ENCODE measurements at regions not wholly inside any gene's neighbourhood (a gene's known extent, or its start where the extent isn't known, plus 50 kb on each side); places are given as distances from the start of the nearest gene placed in this dataset.

DNA sequence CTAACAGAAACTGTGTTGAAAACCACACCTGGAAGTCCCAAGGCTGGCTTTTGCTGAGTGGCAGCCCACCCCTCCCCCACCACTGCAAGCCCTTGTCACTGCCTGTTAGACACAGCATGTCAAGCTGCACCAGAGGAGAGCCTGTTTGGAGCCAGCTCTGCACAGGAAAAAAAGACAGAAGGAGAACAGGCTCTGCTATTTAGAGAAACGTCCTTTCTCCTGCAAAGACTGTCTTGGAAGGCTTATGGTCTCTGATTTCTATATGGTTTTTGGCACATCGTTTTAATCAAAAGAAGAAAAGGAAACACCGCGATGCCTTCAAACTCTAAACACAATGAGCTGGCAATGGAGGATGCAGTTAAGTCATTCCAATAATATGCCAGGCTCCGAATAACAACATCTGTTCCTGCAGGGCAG, 275.5 kb downstream of the MAP2K4 start:
- DNase-seq, result no peak

DNA sequence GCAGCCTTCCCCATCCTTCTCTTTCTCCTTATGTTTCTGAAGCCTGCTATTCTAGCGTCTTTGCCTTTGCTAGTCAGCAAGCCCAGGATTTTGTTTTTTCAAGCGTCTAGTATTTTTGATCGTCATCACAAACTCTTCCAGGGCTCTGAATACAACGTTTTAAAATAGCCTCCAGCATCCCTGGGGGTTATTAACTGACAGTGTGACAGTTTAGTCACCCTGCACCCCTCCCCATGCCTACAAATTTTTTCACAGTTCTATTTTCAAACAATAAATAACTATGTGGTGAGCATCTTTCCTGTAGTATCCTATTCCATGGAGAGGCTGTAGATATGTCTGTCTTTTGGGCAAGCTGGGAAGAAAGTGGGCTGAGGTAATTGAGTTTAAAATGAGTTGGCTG, 280.9 kb downstream of the MAP2K4 start:
- no peak for DNase-seq

DNA sequence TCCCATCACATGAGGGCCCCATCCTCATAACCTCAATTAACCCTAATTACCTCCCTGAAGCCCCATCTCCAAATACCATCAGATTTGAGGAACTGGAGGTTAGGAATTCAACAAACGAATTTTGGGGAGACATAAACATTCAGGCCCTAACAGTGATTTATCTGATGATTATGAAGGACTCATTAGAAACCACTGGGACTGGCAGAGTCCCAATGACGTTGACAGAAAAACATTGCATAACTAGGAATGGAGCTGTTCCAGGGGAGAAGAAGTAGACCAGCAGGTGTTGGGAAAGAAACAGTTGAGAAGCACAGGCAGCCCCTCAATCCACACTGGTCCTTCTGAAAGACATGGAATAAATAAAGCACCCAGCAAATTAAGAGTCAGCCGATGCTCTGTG, 282.0 kb downstream of the MAP2K4 start:
- DNase-seq, result no peak

DNA sequence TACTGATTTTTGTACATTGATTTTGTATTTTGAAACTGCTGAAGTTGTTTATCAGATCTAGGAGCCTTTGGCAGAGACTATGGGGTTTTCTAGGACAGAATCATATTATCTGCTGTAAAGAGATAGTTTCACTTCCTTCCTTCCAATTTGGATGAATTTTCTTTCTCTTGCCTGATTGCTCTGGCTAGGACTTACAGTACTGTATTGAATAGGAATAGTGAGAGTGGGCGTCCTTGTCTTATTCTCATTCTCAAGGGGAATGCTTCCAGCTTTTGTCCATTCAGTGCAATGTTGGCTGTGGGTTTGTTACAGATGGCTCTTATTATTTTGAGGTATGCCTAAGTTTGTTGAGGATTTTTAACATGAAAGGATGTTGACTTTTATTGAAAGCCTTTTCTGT, 290.1 kb downstream of the MAP2K4 start:
- DNase-seq, result no peak

DNA sequence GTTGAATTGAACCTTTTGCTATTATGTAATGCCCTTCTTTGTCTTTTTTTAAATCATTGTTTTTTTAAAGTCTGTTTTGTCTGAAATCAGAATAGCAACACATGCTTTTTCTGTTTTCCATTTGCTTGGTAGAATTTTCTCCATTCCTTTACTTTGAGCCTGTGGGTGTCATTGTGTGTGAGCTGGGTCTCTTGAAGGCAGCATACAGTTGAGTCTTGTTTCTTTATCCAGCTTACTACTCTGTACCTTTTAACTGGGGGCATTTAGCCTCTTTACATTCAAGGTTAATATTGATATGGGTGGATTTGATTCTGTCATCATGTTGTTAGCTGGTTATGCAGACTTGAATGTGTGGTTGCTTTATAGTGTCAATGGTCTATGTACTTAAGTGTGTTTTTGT, 292.0 kb downstream of the MAP2K4 start:
- DNase-seq, result no peak

DNA sequence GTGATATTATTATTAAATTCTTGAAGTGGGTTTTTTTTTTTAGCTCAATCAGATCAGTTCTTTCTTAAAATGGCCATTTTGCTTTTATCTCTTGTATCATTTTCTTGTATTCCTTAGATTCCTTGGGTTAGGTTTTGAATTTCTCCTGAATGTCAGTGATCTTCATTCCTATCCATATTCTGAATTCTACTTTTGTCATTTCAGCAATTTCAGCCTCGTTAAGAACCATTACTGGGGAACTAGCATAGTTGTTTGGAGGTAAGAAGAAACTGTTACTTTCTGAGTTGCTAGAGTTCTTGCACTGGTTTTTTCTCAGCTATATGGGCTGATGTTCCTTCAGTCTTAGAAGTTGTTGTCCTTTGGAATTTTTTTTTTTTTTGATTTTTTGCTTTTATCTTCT, 293.1 kb downstream of the MAP2K4 start:
- DNase-seq, result no peak

DNA sequence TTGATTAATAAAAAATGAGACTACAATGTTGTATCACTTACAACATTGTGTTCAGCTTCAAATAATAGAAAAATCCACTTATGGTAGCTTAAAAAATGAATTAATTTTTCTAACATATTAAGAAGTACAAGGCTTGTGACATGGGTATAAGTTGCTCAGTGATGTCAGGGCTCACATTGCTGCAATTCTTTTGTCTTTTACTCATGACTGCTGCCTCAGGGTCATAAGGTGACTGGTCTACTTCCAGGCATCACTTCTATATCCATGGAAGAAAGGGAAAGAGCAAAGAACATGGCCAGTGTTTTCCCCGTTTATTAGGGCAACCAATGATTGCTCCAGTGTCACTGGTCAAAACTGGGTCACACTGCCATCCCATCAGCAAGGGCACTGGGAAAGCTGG, 295.3 kb downstream of the MAP2K4 start:
- DNase-seq, result no peak

DNA sequence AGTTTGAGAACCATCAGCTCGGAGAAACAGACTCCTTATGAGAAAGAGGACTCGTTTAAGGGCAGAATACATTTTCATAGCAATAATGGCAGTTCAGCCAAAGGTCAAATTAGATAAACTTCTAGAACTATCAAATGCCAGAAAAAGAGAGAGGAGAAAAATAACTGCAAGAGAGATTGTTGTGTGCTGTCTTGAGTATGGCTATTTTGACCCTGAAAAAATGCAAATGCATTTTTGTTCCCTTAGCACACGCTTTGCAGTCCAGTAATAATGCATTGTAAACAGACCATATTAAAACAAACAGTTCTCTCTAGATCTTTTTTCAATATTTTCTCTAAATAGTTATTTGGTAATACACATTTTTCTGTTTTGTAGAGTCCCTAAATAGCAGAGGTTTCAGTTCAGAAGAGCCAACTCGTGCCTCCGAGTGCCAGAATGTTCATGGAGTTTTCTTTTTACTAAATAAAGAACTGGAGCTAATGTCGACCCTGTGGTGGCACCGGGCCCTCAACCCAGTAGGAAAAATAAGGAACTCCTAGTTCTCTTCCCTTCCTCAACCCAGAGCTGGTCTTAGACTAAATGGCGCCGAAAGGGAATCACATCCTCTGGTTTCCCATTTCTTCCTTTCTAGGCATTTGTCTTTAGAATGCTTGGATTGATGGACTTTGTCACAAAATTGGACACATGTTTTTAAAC, 298.0 kb downstream of the MAP2K4 start:
- no peak for DNase-seq

DNA sequence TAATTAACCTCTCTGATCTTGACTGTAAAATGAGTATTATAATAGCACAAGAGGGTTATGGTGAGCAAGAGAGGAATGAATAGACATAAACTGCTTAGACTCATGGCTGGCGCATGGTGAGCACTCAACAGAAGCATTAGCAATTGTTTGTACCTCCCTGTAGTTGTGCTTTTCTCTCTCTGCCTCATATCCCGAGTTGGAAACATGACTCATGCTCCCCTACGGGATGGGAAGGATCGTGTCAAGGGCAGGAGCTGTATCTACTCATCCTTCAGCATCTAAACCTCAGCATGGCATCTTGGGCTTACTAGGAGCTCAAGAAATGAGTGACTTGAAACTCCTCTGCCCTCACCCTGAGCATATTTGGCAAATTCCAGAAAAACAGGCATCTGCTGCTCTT, 299.6 kb downstream of the MAP2K4 start:
- no peak for DNase-seq

DNA sequence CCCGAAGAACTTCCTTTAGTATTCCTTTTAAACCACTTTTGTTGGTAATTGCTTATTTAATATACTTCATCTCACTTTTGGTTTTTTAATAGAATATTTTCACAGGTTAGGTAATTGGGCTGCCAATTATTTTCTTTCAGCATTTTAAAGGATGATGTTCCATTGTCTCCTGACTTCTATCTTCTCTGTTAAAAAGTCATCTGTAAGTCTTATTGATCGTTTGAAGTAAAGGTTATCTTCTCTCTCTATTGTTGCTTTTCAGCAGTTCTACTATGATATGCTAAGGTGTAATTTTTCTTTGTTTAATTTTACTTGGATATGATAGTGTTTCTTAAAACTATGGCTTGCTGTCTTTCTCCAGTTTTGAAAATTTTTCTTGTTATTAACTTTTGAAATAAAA, 307.5 kb downstream of the MAP2K4 start:
- no peak for DNase-seq

DNA sequence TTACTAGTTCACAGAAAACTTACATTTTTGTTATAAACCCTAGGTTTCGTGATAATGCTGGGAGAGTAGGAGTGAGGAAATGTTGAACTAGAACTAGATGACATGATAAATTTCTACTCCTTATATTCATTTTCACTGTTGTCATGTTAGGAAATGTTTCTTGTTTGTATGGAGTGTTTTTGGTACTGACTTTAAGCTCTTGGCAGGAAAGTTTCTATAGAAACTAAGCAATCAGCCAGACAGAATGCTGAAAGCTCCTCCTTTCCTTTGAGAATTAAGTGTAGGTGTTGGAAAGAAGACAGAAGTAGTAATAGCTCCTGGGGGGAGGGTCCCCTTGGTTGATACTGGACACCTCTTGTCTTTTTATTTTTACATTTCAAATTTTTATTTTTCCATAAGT, 309.8 kb downstream of the MAP2K4 start:
- no peak for DNase-seq

DNA sequence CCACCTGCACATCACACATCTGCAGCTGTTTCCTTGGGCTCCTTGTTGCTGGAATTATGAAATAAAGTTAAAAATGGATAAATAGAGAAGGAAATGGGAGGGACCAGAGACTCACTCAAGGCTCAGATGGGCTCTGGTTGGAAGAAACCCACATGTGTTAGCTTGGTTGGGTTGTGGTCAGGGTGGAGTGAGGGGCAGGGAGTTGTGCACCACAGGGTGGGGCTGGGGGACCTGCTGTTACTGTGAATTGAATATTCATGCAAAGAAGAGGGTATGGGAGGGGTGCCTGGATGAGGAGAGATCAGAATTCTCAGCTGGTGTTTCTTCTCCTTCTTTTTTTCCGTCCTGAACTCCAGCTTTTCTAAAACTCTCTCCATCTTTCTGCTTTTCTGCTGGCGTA, 320.7 kb downstream of the MAP2K4 start:
- no peak for DNase-seq

DNA sequence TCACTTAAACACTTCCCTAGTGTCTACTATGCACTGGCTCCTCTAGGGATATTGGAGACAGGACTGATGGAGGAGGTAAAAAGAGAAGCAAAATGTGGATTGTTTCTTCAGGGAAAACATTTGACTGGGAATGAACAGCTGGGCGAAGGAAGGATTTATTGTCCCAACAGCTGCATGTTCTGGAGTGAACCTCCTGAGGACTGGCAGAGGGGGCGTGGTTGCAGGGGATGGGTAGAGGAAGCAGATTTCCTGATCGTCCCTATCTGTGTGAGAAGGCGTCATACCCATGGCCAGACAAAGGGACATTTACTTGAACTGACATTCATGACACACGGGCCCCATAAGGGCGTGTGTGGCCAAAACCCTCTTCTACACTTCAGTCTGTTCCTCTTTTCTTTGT, 321.5 kb downstream of the MAP2K4 start:
- DNase-seq, result no peak

DNA sequence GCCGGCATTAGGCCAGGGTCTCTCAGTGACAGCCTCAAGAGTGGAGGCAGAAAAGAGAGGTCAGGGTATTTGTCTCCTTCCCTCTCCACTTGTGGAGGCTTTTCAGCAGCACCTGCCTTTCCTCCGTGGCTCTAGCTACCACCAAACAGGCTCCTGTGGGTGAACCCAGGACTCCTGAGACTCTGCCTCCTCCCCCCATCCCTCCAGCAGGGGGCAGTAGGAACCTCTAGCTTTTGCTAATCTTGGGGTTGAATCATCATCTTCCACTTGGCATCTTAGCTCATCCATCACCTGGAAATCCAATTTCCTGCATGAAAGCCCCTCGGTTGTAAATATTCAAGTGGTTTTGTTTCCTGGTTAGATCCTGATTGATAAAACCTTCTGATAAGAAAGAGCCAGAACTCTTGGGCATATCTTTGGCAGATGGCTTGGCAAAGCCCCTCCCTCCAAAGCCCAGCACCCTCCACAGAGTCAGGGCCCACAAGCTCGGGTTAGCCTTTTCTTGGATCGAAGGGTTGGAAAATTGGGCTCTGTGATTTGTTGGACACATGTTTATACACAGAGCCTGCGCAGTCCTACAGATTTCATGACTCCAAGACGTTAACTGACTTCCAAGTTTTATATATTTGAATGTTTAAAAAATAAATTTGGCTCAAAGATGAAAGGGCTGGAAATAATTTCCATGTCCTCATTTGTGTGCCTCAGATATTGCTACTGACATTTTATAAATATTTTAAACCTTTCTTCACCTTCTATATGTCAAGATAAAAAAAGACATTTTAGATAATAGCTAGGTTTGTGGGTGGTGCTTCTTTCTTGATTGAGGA, 322.1 kb downstream of the MAP2K4 start:
- no peak for DNase-seq

DNA sequence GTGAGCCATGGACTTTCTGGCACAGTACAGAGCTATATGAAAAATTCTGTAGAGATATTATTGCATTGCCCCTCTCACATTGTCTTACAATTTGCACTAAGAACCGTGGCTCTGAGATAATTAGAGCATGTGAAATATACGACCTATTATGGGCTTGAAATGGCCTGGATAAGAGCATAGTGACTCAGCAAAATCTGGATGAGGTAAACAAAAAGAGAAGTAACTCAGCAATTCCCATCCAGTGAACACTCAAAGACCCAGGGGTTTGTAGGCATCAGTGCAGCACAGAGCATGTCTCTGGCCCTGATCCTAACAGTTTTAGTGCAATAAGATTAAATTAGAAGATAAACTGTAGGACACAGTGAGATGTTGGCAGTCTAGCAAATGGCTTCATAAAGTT, 317.2 kb upstream of the MYOCD start:
- DNase-seq, result no peak

DNA sequence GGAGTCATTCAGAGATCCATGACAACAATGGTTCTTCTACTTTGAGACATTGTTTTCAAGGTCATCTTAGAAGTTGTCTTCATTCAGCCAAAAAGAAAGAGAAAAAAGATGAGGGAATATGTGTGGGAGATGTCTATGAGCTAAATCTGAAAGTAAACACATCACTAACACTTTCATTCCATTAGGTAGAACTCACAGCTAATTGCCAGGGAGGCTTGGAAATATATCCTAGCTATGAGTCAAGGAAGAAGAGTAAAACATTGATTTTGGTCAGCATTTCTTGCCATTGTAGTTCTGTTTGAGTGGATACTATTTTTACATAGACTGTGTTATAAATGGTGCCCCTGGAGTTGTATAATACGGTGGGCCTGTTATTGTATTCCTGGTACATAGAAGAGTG, 316.4 kb upstream of the MYOCD start:
- no peak for DNase-seq

DNA sequence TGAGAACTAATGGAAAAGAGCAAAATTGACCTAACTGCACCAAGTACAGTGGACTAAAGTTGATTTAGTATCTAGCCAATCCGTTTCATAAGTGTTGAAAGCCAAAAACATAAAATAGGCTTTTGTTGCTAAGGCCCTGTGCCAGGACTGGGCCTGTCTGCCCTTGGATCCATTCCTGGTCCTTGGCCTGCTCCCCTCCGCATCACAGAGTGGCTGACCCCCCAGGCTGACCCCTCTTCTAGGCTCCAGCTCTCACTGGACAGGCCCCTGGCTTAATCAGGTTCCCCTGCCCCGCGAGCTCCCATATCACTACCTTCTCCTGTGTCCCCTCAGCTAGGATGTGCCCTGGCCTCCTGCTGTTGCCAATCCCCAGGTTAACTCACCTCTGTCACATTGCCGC, 313.6 kb upstream of the MYOCD start:
- DNase-seq, result no peak

DNA sequence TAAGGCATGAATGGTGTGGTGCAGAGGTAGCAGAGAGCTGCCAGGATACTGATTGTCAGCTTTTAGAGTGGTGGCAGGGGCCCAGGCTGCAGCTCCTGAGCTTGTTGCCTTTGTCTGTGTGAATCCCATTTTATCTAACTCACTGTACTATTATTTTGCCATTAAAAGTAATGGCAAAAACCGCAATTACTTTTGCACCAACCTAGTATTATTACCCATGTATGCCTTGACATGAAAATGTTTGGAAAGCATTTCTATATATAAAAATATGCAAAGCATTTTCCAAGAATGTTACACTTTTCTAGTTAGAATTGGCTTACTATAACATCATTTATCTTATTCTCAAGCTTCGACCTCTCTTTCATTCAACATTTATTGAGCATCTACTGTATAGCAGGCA, 308.1 kb upstream of the MYOCD start:
- no peak for DNase-seq

DNA sequence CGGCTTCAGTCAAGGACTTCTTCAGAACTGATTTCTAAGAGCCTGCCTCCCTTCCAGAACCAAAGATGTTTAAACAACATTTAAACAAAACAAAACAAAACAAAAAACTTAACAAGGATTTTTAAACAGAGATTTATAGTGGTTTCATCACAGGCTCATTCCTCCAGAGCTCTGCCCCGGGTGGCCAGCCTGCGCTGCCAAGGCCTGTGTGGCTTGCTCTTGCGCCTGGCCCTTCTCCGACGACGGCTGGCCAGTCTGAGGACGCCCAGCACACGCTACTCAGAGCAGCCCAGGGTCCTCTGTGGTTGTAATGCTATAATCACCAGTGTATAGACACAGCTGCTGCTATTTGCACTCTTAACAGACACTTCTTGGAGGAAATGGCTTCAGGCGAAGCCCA, 307.2 kb upstream of the MYOCD start:
- no peak for DNase-seq

DNA sequence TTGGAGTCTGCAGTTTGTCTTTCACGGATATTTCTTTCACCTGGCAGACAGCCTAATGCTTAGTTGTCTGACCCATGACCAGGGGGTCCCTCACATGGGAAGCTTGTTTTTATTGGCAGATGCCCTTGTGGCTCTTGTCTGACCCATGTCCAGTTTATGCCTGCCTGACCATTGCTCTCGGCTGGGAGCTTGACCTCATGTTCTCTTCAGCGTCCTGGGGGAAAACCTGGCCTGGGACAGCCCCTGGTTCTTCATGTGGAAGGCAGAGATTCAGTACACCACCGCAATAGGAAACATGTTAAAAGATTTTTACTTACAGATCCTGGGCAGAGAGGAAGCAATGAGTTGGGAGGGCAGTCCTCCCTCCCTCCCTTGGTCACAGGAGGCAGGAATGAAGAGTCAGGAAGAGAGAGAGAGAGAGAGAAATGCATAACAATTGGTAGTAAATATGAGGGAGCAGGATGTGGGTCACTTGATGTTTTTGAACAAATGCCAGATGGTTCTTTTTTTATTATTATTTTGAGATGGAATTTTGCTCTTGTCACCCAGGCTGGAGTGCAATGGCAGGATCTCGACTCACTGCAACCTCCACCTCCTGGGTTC, 302.7 kb upstream of the MYOCD start:
- no peak for DNase-seq

DNA sequence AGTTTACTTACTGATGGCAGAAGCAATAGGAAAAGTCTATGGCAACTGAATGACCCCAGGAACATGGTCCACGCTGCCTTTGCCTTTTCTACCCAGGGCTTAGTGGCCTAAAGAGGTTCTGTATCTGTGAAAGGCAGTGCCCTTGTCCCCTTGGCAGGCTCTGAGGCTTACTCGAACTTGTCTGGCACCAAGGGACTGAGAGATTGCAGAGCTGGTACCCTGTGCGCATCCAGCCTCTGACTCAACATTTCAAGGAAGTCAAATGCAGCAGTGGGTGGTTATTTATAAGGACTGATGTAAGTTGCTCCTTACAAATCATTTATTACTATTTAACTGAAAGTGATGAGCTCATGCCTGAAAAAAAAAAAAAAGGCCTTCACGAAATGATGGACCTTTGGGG, 299.9 kb upstream of the MYOCD start:
- no peak for DNase-seq

DNA sequence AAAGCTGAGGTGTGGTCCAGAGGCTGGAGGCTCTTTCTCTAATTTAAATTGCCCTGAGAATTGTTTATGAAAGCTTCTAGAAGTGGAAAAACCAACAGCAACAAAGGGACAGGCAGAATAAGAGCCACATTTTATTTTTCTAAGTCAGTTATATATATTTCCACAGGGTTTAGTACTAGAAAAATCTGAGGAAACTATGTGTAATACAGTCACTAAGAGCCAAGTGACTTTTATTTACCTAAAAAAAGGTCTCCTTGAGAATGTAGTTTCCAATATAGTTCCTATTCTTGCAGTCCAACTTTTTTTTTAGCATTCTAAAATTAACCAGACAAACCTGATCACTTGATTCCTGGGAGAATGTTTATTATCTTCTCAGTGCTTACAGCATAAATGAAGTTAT, 296.6 kb upstream of the MYOCD start:
- no peak for DNase-seq

DNA sequence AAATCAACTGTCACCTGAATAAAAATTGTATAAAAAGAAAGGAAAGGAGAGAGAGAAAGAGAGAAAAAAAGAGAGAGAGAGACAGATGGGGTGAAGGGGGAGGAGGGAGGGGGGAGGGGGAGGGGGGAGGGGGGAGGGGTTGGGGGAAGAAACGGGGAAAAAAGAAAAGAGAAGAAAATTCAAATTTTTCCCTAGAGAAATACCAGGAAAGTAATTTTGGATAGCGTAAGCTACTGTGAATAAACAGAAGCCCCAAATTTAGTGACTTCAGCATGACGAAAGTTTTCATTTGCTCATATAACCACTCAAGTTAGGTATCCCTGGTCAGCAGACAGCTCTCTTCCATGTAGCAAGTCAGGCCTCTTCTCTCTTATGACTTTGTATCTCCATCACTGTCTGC, 289.4 kb upstream of the MYOCD start:
- no peak for DNase-seq

DNA sequence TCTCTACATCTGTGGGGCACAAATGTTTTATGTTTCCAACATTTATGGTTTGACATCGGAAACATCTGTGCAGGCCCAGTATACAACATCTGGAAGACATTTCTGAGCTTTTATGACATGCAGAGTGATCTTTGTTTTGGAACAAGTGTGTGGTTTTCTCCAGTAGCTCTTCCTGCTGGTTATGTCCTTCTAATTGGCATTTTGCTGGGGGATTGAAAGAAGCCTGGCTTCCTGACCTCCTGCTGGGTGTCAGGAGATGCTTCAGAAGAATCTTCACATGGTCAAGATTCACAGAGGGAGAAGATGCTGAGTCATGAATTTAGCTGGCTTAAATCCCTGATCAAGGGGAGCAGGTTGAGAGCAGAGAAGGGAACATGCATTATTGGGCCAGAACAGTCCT, 279.5 kb upstream of the MYOCD start:
- DNase-seq, result no peak

Data from suppressor macrophage treated with lipopolysaccharide for 4 hours (primary cell).